ENCODE measurements at regions not wholly inside any gene's neighbourhood (a gene's known extent, or its start where the extent isn't known, plus 50 kb on each side); places are given as distances from the start of the nearest gene placed in this dataset.

DNA sequence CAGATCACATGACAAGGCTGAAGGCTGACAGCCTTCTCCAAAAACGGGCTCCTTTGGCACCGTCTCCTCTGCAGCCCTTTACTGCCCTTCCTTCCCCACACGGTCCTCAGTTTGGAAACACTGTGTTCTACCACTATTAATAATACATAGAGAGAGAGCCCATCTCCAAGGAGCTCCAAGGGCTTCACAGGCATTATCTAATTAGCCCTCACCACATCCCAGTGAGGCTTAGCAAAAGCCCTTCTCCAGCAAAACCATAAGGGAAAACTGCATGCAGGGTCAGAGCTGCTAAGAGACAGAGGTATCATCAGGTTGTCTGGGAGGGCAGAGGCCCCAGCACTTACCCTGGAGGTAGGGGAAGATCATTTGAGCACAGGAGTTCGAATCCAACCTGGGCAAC, 169.3 kb upstream of the JARID2 start:
- Histone ChIP-seq H3K27ac (replicated peaks in 1 of 4) (no peak overlapping the region), H3K36me3 (no peaks in the 10 kb centered on the region), H3K9me3 (no peaks in the 10 kb centered on the region), H3K4me3 (no peak overlapping the region), H3K27me3 (no peaks in the 10 kb centered on the region), H3K4me1 (no peaks in the 10 kb centered on the region)
- DNase-seq (ENCODE audit: extremely low spot score) = no peak
- WGBS = 94% methylated on average over 4 of the region's 4 CpGs
- intact Hi-C loops (cut with DNase I) = no loop called here
- TF ChIP-seq, protein P1, sequence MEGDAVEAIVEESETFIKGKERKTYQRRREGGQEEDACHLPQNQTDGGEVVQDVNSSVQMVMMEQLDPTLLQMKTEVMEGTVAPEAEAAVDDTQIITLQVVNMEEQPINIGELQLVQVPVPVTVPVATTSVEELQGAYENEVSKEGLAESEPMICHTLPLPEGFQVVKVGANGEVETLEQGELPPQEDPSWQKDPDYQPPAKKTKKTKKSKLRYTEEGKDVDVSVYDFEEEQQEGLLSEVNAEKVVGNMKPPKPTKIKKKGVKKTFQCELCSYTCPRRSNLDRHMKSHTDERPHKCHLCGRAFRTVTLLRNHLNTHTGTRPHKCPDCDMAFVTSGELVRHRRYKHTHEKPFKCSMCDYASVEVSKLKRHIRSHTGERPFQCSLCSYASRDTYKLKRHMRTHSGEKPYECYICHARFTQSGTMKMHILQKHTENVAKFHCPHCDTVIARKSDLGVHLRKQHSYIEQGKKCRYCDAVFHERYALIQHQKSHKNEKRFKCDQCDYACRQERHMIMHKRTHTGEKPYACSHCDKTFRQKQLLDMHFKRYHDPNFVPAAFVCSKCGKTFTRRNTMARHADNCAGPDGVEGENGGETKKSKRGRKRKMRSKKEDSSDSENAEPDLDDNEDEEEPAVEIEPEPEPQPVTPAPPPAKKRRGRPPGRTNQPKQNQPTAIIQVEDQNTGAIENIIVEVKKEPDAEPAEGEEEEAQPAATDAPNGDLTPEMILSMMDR (IDR thresholded peaks at IDR 0.05) = no peak
- TF ChIP-seq EP300 (IDR thresholded peaks at IDR 0.05) (no peak), POLR2A (IDR thresholded peaks at IDR 0.05; ENCODE audit: low read depth) (no peak), POLR2AphosphoS5 (IDR thresholded peaks at IDR 0.05) (no peak)

GRCh38 chr6:15077006-15077405, 168.9 kb upstream of the JARID2 start:
- Histone ChIP-seq H3K9me3 (no peaks in the 10 kb centered on the region), H3K27me3 (no peaks in the 10 kb centered on the region), H3K36me3 (no peaks in the 10 kb centered on the region), H3K27ac (replicated peaks in 1 of 4) (no peak overlapping the region), H3K4me3 (no peak overlapping the region), H3K4me1 (no peaks in the 10 kb centered on the region)
- 90% methylated on average over 3 of the region's 4 CpGs for WGBS
- no peak for DNase-seq (ENCODE audit: extremely low spot score)
- intact Hi-C loops (cut with DNase I) = no loop called here
- TF ChIP-seq POLR2AphosphoS5 (IDR thresholded peaks at IDR 0.05) = no peak
- TF ChIP-seq EP300 (IDR thresholded peaks at IDR 0.05) = no peak
- TF ChIP-seq, protein P1 (IDR thresholded peaks at IDR 0.05) = no peak
- TF ChIP-seq POLR2A (IDR thresholded peaks at IDR 0.05; ENCODE audit: low read depth) = no peak

DNA sequence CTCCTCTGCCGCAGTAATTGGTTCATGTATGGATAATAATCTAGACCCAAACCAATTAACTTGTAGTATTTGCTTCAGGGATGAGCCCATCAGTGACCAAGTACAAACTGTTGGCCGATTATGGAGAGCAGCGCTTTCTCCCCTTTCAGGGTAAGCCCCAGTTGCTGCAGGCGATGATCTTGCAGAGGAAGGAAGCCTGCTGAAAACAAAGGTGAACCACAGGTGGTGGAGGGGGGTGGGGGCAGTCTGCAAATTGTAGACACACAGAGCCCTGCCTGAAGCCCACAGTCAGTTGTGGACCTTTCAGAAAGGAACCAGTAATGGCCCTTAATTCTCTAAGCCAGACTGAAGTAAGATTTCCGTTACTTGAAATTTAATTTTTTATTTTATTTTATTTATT, 167.9 kb upstream of the JARID2 start:
- WGBS = 86% methylated on average over 5 of the region's 5 CpGs
- H3K27me3 ChIP-seq = no peaks in the 10 kb centered on the region
- H3K4me3 ChIP-seq = no peak overlapping the region
- no peak for DNase-seq (ENCODE audit: extremely low spot score)
- no peak overlapping the region for H3K27ac ChIP-seq (replicated peaks in 1 of 4)
- H3K4me1 ChIP-seq = no peaks in the 10 kb centered on the region
- intact Hi-C loops (cut with DNase I) = no loop called here
- H3K36me3 ChIP-seq = no peaks in the 10 kb centered on the region
- TF ChIP-seq, protein P1 (IDR thresholded peaks at IDR 0.05) = no peak
- no peak for TF ChIP-seq EP300 (IDR thresholded peaks at IDR 0.05)
- no peak for TF ChIP-seq POLR2AphosphoS5 (IDR thresholded peaks at IDR 0.05)
- no peak for TF ChIP-seq POLR2A (IDR thresholded peaks at IDR 0.05; ENCODE audit: low read depth)
- no peaks in the 10 kb centered on the region for H3K9me3 ChIP-seq

GRCh38 chr6:15079288-15079817, 166.5 kb upstream of the JARID2 start:
- no peaks in the 10 kb centered on the region for H3K4me1 ChIP-seq
- H3K36me3 ChIP-seq = no peaks in the 10 kb centered on the region
- no peaks in the 10 kb centered on the region for H3K27me3 ChIP-seq
- no peak overlapping the region for H3K27ac ChIP-seq (replicated peaks in 1 of 4)
- no peak for TF ChIP-seq POLR2AphosphoS5 (IDR thresholded peaks at IDR 0.05)
- TF ChIP-seq, protein P1 (IDR thresholded peaks at IDR 0.05) = no peak
- TF ChIP-seq EP300 (IDR thresholded peaks at IDR 0.05) = no peak
- TF ChIP-seq POLR2A (IDR thresholded peaks at IDR 0.05; ENCODE audit: low read depth) = no peak
- no peak overlapping the region for H3K4me3 ChIP-seq
- H3K9me3 ChIP-seq = no peaks in the 10 kb centered on the region
- intact Hi-C loops (cut with DNase I) = no loop called here
- DNase-seq (ENCODE audit: extremely low spot score) = no peak
- WGBS = 54% methylated on average over 7 of the region's 7 CpGs

GRCh38 chr6:15080895-15081294, 165.0 kb upstream of the JARID2 start:
- TF ChIP-seq POLR2AphosphoS5 (IDR thresholded peaks at IDR 0.05) = no peak
- no peak for TF ChIP-seq EP300 (IDR thresholded peaks at IDR 0.05)
- no peak for DNase-seq (ENCODE audit: extremely low spot score)

More at GRCh38 chr6:15080895-15081294, 165.0 kb upstream of the JARID2 start:
- WGBS = 100% methylated on average over 1 of the region's 1 CpG
- intact Hi-C loops (cut with DNase I) = no loop called here
- no peaks in the 10 kb centered on the region for H3K27me3 ChIP-seq
- no peaks in the 10 kb centered on the region for H3K4me1 ChIP-seq
- H3K9me3 ChIP-seq = no peaks in the 10 kb centered on the region
- no peak overlapping the region for H3K27ac ChIP-seq (replicated peaks in 1 of 4)
- no peak overlapping the region for H3K4me3 ChIP-seq
- no peaks in the 10 kb centered on the region for H3K36me3 ChIP-seq
